Thymus (tissue), 11 donors: ENCODE measurements at regions not wholly inside any gene's neighbourhood (a gene's known extent, or its start where the extent isn't known, plus 50 kb on each side); places are given as distances from the start of the nearest gene placed in this dataset.

Experiments used
- DNase-seq, 9 donors: peaks; one replicate each; pipeline ENCODE4 v3.0.0-alpha.2; 2013; ENCODE audit warnings: low spot score in 9 of 9, low read depth in 6 of 9, missing footprints in 1 of 9
- H3K27ac ChIP-seq, 2 donors: one replicate each; pipeline ENCODE4 v1.5.1; 2013; ENCODE audit warnings: control low read depth in 1 of 2, low read depth in 1 of 2, low read length in 1 of 2, mild to moderate bottlenecking in 1 of 2, moderate library complexity in 1 of 2
- H3K27me3 ChIP-seq, 2 donors: one replicate each; pipeline ENCODE4 v1.5.1; 2013; ENCODE audit warnings: low read length in 1 of 2; ENCODE audit not compliant: control insufficient read depth in 2 of 2, insufficient read depth in 1 of 2
- H3K36me3 ChIP-seq, 2 donors: one replicate each; pipeline ENCODE4 v1.5.1; 2013; ENCODE audit warnings: low read length in 1 of 2, mild to moderate bottlenecking in 1 of 2, moderate library complexity in 1 of 2; ENCODE audit not compliant: control insufficient read depth in 2 of 2, insufficient read depth in 2 of 2
- H3K4me1 ChIP-seq, 2 donors: one replicate each; pipeline ENCODE4 v1.5.1; 2013; ENCODE audit warnings: low read length in 2 of 2; ENCODE audit not compliant: control insufficient read depth in 2 of 2, insufficient read depth in 2 of 2
- H3K4me3 ChIP-seq, 2 donors: one replicate each; pipeline ENCODE4 v1.5.1; 2013; ENCODE audit warnings: low read length in 2 of 2, control low read depth in 1 of 2, mild to moderate bottlenecking in 1 of 2
- H3K9me3 ChIP-seq, 2 donors: one replicate each; pipeline ENCODE4 v1.5.1; 2013; ENCODE audit warnings: low read length in 1 of 2, mild to moderate bottlenecking in 1 of 2; ENCODE audit not compliant: control insufficient read depth in 2 of 2, insufficient read depth in 1 of 2
- WGBS: extraction: QIAGEN DNeasy Blood & Tissue Kit; methylation state at CpG from one replicate; pipeline ENCODE4 v1.1.7; 2013; 5-methylcytosine and 5-hydroxymethylcytosine counted together
- donor health status: healthy.

DNA sequence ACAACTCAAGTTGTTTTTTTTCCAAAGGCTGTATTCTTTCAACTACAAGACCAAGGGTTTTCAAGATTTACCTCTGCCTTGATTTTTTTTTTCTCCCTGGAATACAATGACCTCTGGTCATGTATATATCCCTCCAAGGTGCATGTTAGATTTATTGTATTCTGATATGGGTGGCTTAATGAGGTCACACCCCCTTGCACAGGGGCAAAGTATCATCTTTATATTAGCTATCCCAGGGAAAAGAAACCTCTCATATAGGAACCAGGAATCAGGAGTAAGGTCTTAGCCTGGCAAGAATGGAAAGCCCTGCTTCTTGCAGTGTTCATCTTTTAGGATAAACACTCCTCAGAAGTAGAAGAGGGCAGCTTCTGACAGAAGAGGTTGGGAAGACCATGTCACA, 516.9 kb upstream of the TENM4 start:
- Histone ChIP-seq H3K27ac (no peak overlapping the region), H3K4me1 (no peaks in the 10 kb centered on the region), H3K4me3 (no peak overlapping the region), H3K27me3 (no peaks in the 10 kb centered on the region), H3K36me3 (no peaks in the 10 kb centered on the region), H3K9me3 (no peaks in the 10 kb centered on the region)
- no peak for DNase-seq

DNA sequence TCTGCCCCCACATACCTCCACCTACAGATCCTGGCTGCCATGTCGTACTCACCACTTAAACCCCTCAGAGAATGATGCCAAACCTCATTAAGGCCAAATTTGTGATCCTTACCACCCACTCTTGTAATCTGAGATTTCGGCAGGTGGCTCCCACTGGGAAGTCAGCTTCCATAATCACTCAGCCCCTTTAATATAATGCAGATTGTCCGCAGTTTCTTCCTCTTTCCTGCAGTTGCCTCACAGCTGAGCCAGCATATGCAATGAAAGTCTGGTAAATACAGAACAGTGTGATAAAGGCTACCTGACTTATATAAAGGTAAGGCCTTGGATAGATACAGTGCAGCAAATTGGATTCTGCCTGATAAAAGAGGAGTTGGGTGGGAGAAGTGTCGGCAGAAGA, 515.2 kb upstream of the TENM4 start:
- H3K4me3 ChIP-seq: no peak overlapping the region
- no peaks in the 10 kb centered on the region for H3K9me3 ChIP-seq
- no peak overlapping the region for H3K27ac ChIP-seq
- no peaks in the 10 kb centered on the region for H3K4me1 ChIP-seq
- DNase-seq: no peak
- no peaks in the 10 kb centered on the region for H3K27me3 ChIP-seq
- WGBS: 90% methylated on average over 4 of the region's 4 CpGs
- H3K36me3 ChIP-seq: no peaks in the 10 kb centered on the region

DNA sequence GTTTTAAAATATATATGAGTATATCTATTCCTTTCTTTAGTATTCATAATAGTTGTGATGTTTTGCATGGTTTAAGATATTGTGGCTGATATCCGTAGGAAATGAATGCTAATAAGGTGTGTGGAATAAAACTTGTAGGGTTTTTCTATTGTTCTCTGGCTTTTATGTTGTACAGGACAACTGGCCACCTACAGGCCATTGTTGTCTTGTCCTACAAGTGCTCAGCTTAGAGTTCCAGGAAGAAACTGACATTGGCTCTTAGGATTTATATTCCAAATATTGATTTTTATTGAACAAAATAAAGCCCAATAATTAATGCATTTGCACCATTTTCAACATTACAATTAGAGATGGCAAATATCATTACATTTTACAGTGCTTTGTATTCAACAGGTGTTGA, 512.8 kb upstream of the TENM4 start:
- no peak for DNase-seq
- no peaks in the 10 kb centered on the region for H3K36me3 ChIP-seq
- no peaks in the 10 kb centered on the region for H3K4me1 ChIP-seq
- H3K27ac ChIP-seq: no peak overlapping the region
- 90% methylated on average over 1 of the region's 1 CpG for WGBS
- no peak overlapping the region for H3K4me3 ChIP-seq
- no peaks in the 10 kb centered on the region for H3K9me3 ChIP-seq
- no peaks in the 10 kb centered on the region for H3K27me3 ChIP-seq

DNA sequence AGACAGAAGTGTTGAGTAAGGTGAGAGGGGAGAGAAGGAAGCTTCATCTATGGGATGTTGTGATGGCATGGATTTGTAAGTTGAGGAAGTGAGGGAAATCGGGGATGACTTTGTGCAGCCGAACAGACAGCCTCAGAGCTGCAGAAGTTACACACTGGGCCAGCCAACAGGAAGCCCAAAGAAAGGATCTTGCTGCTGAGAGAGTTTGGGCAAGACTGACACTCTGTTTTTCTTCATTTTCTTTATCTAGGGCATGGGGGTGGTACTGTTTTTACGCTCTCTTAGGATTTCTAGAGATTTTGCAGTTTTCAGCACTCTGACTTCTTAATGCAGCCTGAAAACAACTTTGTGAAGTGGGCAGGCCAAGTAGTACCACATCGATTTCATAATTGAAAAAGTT, 509.9 kb upstream of the TENM4 start:
- WGBS: 90% methylated on average over 4 of the region's 4 CpGs

DNA sequence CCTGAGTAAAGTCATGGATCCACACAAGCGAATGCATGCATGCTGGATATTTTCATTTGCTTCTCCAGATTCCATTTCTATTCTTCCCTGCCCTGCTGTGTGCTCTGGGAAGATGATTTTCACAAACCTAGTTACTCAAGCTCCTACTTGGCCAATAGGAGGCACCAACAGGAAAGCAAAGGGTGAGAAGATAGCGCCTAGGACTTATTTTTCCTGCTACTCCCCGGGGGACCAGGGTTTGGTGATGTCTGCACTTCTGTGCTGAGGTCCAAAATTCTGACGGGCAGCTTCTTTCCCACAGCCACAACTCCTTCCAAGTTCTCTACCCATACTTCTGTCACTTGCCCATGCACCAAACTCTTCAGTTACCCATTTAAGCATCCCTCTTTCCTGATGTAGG, 509.3 kb upstream of the TENM4 start:
- no peak overlapping the region for H3K4me3 ChIP-seq
- no peaks in the 10 kb centered on the region for H3K36me3 ChIP-seq
- 74% methylated on average over 4 of the region's 4 CpGs for WGBS
- no peaks in the 10 kb centered on the region for H3K4me1 ChIP-seq
- H3K27ac ChIP-seq: no peak overlapping the region
- no peak for DNase-seq
- no peaks in the 10 kb centered on the region for H3K9me3 ChIP-seq
- H3K27me3 ChIP-seq: no peaks in the 10 kb centered on the region

More for the DNA sequence above, 509.9 kb upstream of the TENM4 start:
- no peak overlapping the region for H3K4me3 ChIP-seq
- no peak overlapping the region for H3K27ac ChIP-seq
- H3K36me3 ChIP-seq: no peaks in the 10 kb centered on the region
- H3K27me3 ChIP-seq: no peaks in the 10 kb centered on the region
- no peak for DNase-seq
- H3K4me1 ChIP-seq: no peaks in the 10 kb centered on the region
- no peaks in the 10 kb centered on the region for H3K9me3 ChIP-seq

GRCh38 chr11:79949574-79949973, 508.7 kb upstream of the TENM4 start:
- H3K9me3 ChIP-seq: no peaks in the 10 kb centered on the region
- no peak overlapping the region for H3K4me3 ChIP-seq
- H3K36me3 ChIP-seq: no peaks in the 10 kb centered on the region
- DNase-seq: no peak
- no peak overlapping the region for H3K27ac ChIP-seq
- 96% methylated on average over 2 of the region's 2 CpGs for WGBS
- no peaks in the 10 kb centered on the region for H3K4me1 ChIP-seq
- H3K27me3 ChIP-seq: no peaks in the 10 kb centered on the region

DNA sequence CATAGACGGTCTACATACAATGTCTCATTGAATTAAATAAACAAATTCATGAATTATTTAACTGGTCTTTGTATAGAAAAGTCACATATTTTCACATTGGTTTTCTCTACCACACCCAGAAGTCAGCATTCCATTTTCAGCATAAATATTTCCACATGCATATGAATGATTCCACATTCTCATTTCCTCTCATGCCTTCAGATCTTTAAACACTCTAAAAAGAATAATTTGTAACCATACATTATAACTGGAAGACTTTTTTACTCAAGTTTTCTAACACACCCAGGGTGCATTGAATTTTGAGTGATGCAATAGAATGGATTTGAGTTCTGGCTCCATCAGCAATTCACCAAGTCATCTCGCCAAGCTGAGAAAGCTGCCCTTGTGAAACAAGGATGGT, 501.8 kb upstream of the TENM4 start:
- H3K4me1 ChIP-seq: no peaks in the 10 kb centered on the region
- 96% methylated on average over 2 of the region's 2 CpGs for WGBS
- no peak overlapping the region for H3K27ac ChIP-seq

GRCh38 chr11:79942090-79942489, 501.3 kb upstream of the TENM4 start:
- no peaks in the 10 kb centered on the region for H3K4me1 ChIP-seq
- 86% methylated on average over 2 of the region's 2 CpGs for WGBS
- no peak overlapping the region for H3K27ac ChIP-seq
- no peak for DNase-seq
- no peaks in the 10 kb centered on the region for H3K27me3 ChIP-seq
- no peak overlapping the region for H3K4me3 ChIP-seq
- H3K9me3 ChIP-seq: no peaks in the 10 kb centered on the region
- no peaks in the 10 kb centered on the region for H3K36me3 ChIP-seq

More for the DNA sequence above, 501.8 kb upstream of the TENM4 start:
- Histone ChIP-seq H3K9me3 (no peaks in the 10 kb centered on the region), H3K27me3 (no peaks in the 10 kb centered on the region), H3K4me3 (no peak overlapping the region), H3K36me3 (no peaks in the 10 kb centered on the region)
- no peak for DNase-seq

DNA sequence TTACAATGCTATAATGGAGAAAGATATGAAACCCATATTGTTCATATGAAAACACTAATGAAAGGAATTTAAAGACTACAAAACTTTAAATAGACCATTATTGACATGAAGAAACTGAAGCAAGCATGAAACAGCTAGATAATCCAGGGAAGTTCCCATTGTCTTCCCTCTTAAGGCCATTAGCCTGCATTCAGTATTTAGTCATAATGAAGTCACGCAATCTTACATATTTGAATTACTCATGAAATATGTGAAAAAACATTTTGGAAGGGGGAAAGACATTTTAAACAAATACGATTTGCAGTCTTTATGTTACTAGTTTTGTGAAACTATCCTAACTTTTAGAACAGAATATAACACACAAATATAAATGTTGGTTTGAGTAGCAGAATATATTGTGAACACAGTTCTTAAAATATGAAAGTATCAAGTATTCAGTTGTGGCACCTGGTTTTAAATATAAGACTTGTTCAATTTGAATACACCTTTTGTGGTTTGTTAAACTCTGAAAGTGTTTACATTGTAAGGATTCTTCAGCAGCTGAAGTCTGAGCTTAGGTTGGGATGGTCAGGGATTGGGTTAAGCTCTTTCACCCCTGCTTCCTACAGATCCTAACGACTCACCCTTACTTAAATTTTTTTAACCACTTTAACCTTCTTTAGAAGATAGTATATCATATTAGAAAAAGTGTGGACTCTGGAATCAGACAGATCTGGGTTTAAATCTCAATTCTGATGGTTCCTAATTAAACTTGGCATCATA, 500.3 kb upstream of the TENM4 start:
- Histone ChIP-seq H3K9me3 (no peaks in the 10 kb centered on the region), H3K4me1 (no peaks in the 10 kb centered on the region), H3K27me3 (no peaks in the 10 kb centered on the region), H3K27ac (no peak overlapping the region), H3K4me3 (no peak overlapping the region), H3K36me3 (no peaks in the 10 kb centered on the region)
- DNase-seq: no peak
- WGBS: 82% methylated on average over 3 of the region's 3 CpGs
